NCI-H460 (cell line): ENCODE measurements at regions not wholly inside any gene's neighbourhood (a gene's known extent, or its start where the extent isn't known, plus 50 kb on each side); places are given as distances from the start of the nearest gene placed in this dataset.
A peak's percentile ranks its signal among the peaks of the same experiment; 100 is the strongest.

ENCODE experiments used
- DNase-seq: peaks from one replicate; pipeline ENCODE4 v3.0.0-alpha.2; 2016; ENCODE audit warnings: low read depth; ENCODE audit errors: extremely low read depth

- DNase-seq: no peak
Measured at GRCh38 chr3:104832530-104832929, 534.2 kb upstream of the ALCAM start.

GRCh38 chr3:104835376-104835775 lies 531.3 kb upstream of the ALCAM start:
- no peak for DNase-seq

GRCh38 chr3:104846270-104846669 lies 520.4 kb upstream of the ALCAM start:
- DNase-seq: no peak

- no peak for DNase-seq
Measured at GRCh38 chr3:104849070-104849469, 517.6 kb upstream of the ALCAM start.

GRCh38 chr3:104854468-104854867 lies 512.2 kb upstream of the ALCAM start:
- no peak for DNase-seq

- no peak for DNase-seq
Measured at GRCh38 chr3:104855702-104856101, 511.0 kb upstream of the ALCAM start.

DNA sequence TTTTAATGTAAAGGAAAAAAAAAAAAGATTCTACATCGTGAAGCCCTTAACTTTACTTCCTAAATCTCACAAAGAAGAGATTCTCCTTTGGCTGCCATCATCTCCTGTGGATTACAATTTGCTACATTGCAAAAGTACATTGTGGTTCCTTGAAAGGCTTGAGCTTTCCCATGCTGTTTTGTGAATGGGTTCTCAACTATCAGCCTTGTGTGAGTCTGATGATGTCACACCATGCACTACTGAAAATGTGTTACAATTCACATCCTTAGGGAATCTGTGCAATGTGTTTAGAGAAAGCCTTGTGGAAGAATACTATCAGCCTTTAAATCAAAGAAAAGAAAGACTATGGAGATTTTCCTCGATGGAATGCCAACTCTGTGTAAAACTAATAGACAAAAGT lies 510.0 kb upstream of the ALCAM start:
- peak; percentile 25 for DNase-seq

DNA sequence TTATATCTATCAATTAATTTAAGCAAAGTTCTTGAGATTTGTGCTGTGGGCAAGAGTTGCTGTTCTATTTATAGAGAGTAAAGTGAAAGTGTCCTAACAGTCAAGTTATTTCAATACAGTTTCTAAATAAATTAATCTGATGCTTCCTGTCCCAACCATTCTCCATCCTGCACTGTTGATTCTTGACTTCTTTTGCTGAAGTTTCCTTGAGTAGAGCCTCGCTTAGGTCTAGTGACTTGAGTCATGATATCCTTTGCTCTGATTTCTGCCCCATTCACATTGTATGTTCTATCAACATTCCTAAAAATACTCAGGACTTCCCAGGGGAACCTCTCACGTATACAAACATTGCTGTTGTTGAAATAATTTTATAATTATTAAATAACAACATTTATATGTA lies 498.4 kb upstream of the ALCAM start:
- no peak for DNase-seq

DNA sequence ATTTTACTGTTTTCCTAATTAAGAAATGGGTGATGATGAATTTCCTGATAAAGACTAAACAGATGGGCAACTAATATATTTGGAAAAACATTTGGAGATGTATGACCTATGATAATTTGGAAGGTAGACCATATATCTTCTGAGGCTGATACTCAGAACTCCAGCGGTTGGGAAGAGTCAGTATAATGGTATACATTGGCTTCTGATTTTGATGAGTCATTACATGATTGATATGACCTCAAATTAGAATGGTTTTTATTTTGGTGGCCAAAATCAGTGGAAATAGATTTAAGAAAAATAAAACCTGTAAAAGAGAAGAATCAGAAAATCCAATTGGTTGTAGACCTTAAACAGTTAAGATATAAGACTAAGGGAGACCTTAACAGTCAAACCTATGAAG lies 496.4 kb upstream of the ALCAM start:
- no peak for DNase-seq

DNA sequence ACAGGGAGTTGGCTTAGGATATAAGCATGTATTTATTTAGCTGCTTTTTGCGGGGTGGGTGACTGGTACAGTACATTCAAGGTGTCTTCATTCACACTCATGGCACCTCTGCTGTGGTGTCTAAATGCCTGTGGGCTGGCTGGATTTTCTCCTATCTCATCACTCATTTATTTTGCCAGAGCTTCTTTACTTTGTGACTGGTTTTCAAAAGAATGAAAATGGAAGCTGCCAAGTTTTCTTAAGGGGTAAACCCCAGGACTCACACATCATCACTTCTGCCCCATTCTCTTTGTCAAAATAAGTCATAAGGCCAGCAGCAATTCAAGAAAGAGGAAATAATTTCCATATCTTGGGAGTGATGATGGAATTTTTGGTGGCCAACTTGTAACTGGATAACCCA lies 493.4 kb upstream of the ALCAM start:
- DNase-seq: no peak

- DNase-seq: no peak
Measured at GRCh38 chr3:104878395-104878794, 488.3 kb upstream of the ALCAM start.

GRCh38 chr3:104879919-104880318 lies 486.8 kb upstream of the ALCAM start:
- no peak for DNase-seq

DNA sequence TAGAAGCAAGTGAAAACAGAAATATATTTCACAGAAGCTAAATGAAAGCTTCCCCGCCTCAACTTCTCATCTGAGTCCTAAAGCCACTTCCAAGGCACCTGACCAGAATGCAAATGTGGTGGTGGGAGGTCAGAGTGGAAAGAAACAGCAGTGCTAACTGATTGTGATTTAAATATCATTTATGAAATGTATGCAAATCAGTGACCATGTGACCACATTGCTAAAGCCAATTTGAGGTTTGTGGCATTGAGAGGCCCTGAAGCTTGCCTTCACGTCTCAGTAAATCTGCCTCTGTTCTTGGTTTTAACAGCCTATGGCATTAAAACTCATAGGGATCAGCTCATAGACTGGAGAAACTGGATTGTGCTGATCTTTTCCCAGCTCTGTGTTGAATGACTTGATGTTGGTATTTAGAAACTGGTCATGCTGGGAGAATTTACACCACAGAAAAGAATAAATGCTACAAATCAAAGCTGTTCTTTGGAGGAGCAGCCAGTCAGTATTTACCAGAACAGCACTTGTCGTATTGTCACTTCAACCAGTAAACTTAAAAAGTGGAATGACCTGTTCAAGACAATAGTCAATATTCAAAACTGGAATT lies 481.4 kb upstream of the ALCAM start:
- DNase-seq: no peak

GRCh38 chr3:104886220-104886995 lies 480.3 kb upstream of the ALCAM start:
- no peak for DNase-seq

GRCh38 chr3:104887069-104887468 lies 479.6 kb upstream of the ALCAM start:
- DNase-seq: no peak

DNA sequence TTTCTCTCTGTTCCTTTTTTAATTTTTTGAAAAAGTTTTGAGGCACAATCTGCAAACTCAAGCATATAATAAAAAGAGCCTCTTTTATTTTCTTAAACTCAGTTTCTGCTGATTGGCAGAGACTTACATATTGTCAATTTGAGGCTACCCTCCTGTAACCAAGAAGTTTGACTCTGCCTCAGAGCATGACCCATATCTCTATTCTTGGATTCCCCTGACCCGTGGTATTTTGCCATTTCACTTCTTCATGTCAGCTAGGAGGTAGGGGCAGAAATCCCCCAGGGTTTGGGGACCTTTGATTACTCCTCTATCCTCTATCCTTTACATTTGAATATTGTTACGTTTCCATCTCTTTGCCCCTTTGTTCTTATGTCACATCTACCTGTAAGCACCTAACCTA lies 479.1 kb upstream of the ALCAM start:
- no peak for DNase-seq

DNA sequence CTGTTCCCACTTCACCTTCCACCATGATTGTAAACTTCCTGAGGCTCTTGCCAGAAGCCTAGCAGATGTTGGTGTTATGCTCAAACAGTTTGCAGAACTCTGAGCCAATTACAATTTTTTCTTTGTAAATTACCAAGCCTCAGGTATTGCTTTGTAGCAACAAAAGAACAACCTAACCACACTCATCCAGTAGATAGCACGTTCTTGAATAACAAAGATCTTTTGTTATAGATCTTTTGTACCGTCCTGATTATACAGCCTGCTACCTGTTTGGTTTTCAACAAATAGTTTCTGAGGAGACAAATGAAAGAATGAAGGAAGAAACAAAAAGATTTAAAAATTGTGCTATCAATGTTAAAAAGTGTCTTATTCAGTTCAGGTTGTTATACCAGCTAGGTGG lies 474.7 kb upstream of the ALCAM start:
- DNase-seq: no peak

DNA sequence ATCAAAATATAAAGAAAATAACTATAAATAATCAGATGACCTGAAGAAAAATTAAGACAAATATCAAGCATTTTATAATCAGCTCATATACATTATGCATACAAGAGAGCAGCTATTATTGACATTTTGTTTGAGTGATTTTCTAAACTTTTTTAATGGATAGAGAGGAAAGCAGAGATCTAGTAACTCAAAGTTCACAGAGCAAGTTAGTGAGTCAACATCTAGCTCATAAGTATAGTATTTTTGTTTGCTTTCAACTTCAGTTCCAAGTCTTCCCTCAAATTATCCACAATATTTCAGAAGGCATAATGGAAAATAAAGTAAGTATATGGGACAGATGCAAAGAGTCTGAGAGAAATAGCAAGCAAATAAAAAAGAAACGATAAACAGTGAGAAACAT lies 470.1 kb upstream of the ALCAM start:
- DNase-seq: no peak

DNA sequence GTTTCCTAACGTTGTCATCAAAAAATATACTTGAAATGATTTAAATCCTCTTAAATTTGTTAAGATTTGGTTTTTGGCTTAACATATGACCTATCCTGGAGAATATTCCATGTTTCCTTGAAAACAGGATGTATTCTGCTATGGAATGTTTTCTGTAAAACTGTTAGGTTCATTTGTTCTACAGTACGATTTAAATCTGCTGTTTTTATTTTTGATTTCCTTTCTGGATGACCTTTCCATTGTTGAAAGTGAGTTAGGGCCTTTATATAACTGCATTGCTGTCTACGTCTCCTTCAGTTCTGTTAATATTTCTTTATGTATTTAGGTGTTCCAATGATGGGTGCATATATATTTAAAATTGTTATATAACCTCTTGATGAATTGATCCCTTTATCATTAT lies 465.3 kb upstream of the ALCAM start:
- no peak for DNase-seq

GRCh38 chr3:104903064-104903463 lies 463.6 kb upstream of the ALCAM start:
- no peak for DNase-seq

DNA sequence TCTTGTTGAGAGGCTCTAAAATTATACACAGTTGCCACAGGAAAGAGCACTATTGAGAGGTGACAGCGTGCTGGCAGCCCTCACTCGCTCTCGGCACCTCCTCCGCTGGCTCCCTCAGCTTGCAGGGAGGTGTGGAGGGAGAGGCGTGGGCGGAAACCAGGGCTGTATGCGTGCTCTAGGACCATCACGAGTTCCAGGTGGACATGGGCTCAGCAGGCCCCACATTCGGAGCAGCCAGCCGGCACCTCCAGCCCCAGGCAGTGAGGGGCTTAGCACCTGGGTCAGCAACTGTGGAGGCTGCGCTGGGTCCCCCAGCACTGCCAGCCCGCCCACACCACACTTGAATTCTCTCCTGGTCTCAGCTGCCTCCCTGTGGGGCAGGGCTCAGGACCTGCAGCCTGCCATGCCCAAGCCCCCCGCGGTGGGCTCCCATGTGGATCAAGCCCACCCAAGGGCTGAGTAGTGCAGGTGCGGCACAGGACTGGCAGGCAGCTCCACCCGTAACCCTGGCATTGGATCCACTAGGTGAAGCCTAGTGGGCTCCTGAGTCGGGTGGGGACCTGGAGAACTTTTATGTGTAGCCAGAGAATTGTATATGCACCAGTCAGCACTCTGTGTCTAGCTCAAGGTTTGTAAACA lies 460.6 kb upstream of the ALCAM start:
- no peak for DNase-seq

DNA sequence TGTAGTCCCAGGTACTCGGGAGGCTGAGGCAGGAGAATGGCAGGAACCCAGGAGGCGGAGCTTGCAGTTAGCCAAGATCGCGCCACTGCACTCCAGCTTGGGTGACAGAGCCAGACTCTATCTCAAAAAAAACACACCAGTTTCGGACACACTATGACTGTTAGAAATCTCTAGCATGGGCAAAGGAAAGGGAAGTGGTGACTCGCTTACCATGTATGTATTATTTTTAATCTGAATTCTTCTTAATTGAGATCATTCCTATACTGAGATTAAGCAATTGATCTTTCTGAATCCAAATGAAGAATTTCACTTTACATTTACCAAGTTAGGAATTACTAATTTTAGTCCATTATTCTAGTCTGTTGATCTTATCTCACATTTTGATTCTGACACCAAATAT lies 459.2 kb upstream of the ALCAM start:
- DNase-seq: no peak
